H1 (cell line): ENCODE measurements at regions not wholly inside any gene's neighbourhood (a gene's known extent, or its start where the extent isn't known, plus 50 kb on each side); places are given as distances from the start of the nearest gene placed in this dataset.

Experiments used
- CTCF ChIA-PET: fragments of 300-600 bp; sonication (Branson Sonifier 250); formaldehyde crosslinking; loops from one replicate; lab custom pipeline; 2021; ENCODE audit not compliant: partially characterized antibody; lab: Charles Lee
- POLR2A ChIA-PET: fragments of 300-600 bp; sonication (Branson Sonifier 250); formaldehyde crosslinking; loops from one replicate; lab custom pipeline; 2021; ENCODE audit warnings: inconsistent platforms; ENCODE audit not compliant: partially characterized antibody; lab: Charles Lee
- DNase-seq, 2 experiments: peaks; one replicate each; pipeline versions ENCODE4 v3.0.0 to v3.0.0-alpha.2; 2010 to 2022; ENCODE audit warnings: low spot score in 2 of 2, low read depth in 1 of 2, mixed read lengths in 1 of 2
- FAIRE-seq: peaks from 2 replicates; lab custom pipeline; 2011; peaks lifted over from hg19 to GRCh38; lab: Jason Lieb, UNC
- H2AFZ ChIP-seq: 2 replicates; pipeline ENCODE4 v1.8.1; 2012; ENCODE audit warnings: low read length, inconsistent platforms
- H2AK5ac ChIP-seq: 2 replicates; pipeline ENCODE4 v1.6.1; 2013; ENCODE audit warnings: low read depth, low read length
- H2BK120ac ChIP-seq: replicated peaks from 2 replicates; pipeline ENCODE3; 2013; ENCODE audit warnings: low read depth, low read length, inconsistent platforms
- H2BK12ac ChIP-seq: 2 replicates; pipeline ENCODE4 v1.6.1; 2013; ENCODE audit warnings: low read depth, low read length
- H2BK15ac ChIP-seq: 2 replicates; pipeline ENCODE4 v1.6.1; 2013; ENCODE audit warnings: low read length
- H2BK20ac ChIP-seq: 2 replicates; pipeline ENCODE4 v1.6.1; 2013; ENCODE audit warnings: low read length
- H2BK5ac ChIP-seq: 2 replicates; pipeline ENCODE4 v1.6.1; 2013; ENCODE audit warnings: low read depth, low read length
- H3K14ac ChIP-seq: 2 replicates; pipeline ENCODE4 v1.6.1; 2013; ENCODE audit warnings: inconsistent platforms; ENCODE audit not compliant: insufficient read length
- H3K18ac ChIP-seq: 2 replicates; pipeline ENCODE4 v1.6.1; 2013; ENCODE audit warnings: low read length; ENCODE audit errors: extremely low read depth
- H3K23ac ChIP-seq: 2 replicates; pipeline ENCODE4 v1.6.1; 2013; ENCODE audit warnings: inconsistent platforms; ENCODE audit not compliant: insufficient read length
- H3K23me2 ChIP-seq: 2 replicates; pipeline ENCODE4 v1.6.1; 2013; ENCODE audit warnings: low read depth, low read length
- H3K27ac ChIP-seq: 2 replicates; pipeline ENCODE4 v1.6.1; 2011; ENCODE audit warnings: low read depth, low read length, inconsistent platforms
- H3K27me3 ChIP-seq, 4 experiments: replicated peaks in 1 of 4; 1 replicate in 1 of 4; 2 replicates in 3 of 4; pipeline versions ENCODE4 v1.6.1 to v1.8.1; 2011 to 2013; ENCODE audit warnings: low read length in 3 of 4, mild to moderate bottlenecking in 3 of 4, inconsistent platforms in 2 of 4, mixed read lengths in 2 of 4, moderate library complexity in 1 of 4; ENCODE audit not compliant: control insufficient read depth in 3 of 4, insufficient read depth in 3 of 4; ENCODE audit errors: extremely low read depth in 1 of 4
- H3K36me3 ChIP-seq, 4 experiments: 2 replicates each; pipeline versions ENCODE4 v1.6.1 to v1.8.1; 2011 to 2013; ENCODE audit warnings: mild to moderate bottlenecking in 4 of 4, low read length in 3 of 4, moderate library complexity in 2 of 4, control low read depth in 1 of 4, inconsistent platforms in 1 of 4; ENCODE audit not compliant: insufficient read depth in 4 of 4, control insufficient read depth in 2 of 4
- H3K4ac ChIP-seq: replicated peaks from 2 replicates; pipeline ENCODE3; 2013; ENCODE audit warnings: low read length, low read depth, mixed read lengths, inconsistent platforms; ENCODE audit not compliant: insufficient read length
- H3K4me1 ChIP-seq, 4 experiments: replicated peaks in 1 of 4; 1 replicate in 1 of 4; 2 replicates in 3 of 4; pipeline versions ENCODE4 v1.6.1 to v1.8.1; 2011 to 2013; ENCODE audit warnings: low read length in 3 of 4, inconsistent platforms in 2 of 4, mixed read lengths in 1 of 4; ENCODE audit not compliant: insufficient read depth in 4 of 4, control insufficient read depth in 3 of 4
- H3K4me2 ChIP-seq, 2 experiments: 2 replicates each; pipeline versions ENCODE4 v1.6.1 to v1.8.1; 2011 to 2013; ENCODE audit warnings: low read depth in 2 of 2, low read length in 2 of 2, control low read depth in 1 of 2, inconsistent platforms in 1 of 2, mild to moderate bottlenecking in 1 of 2; ENCODE audit not compliant: insufficient read depth in 1 of 2
- H3K4me3 ChIP-seq, 4 experiments: fragments of 200-600, 300-600 bp in 1 of 4; sonication (generic), shearing (Covaris generic), sonication (Bioruptor Twin) in 1 of 4; 2 replicates each; pipeline versions ENCODE4 v1.5.1 to v1.8.1; 2011 to 2016; ENCODE audit warnings: low read length in 4 of 4, low read depth in 3 of 4, control low read depth in 2 of 4, inconsistent platforms in 2 of 4, mild to moderate bottlenecking in 2 of 4, mixed read lengths in 1 of 4, moderate library complexity in 1 of 4; ENCODE audit not compliant: insufficient read depth in 2 of 4; ENCODE audit errors: extremely low read depth in 1 of 4
- H3K56ac ChIP-seq: replicated peaks from 2 replicates; pipeline ENCODE3; 2013; ENCODE audit warnings: low read depth, mild to moderate bottlenecking, mixed read lengths, low read length, inconsistent platforms; ENCODE audit not compliant: insufficient read length
- H3K79me1 ChIP-seq: 2 replicates; pipeline ENCODE4 v1.6.1; 2013; ENCODE audit warnings: low read depth, low read length, control low read depth
- H3K79me2 ChIP-seq, 2 experiments: 2 replicates each; pipeline versions ENCODE4 v1.6.1 to v1.8.1; 2012 to 2013; ENCODE audit warnings: low read length in 2 of 2, mild to moderate bottlenecking in 2 of 2, inconsistent platforms in 1 of 2; ENCODE audit not compliant: insufficient read depth in 2 of 2, control insufficient read depth in 1 of 2
- H3K9ac ChIP-seq, 4 experiments: replicated peaks in 1 of 4; 1 replicate in 1 of 4; 2 replicates in 3 of 4; pipeline versions ENCODE4 v1.6.1 to v1.8.1; 2011 to 2013; ENCODE audit warnings: low read depth in 3 of 4, low read length in 3 of 4, control low read depth in 2 of 4, mild to moderate bottlenecking in 2 of 4, moderate library complexity in 2 of 4, inconsistent platforms in 1 of 4; ENCODE audit errors: extremely low read depth in 1 of 4
- H3K9me3 ChIP-seq, 2 experiments: 2 replicates each; pipeline versions ENCODE4 v1.6.1 to v1.8.1; 2012 to 2013; ENCODE audit warnings: mild to moderate bottlenecking in 2 of 2, moderate library complexity in 2 of 2, control low read depth in 1 of 2, inconsistent platforms in 1 of 2, low read depth in 1 of 2, low read length in 1 of 2, mixed read lengths in 1 of 2; ENCODE audit not compliant: insufficient read depth in 2 of 2
- H4K20me1 ChIP-seq, 2 experiments: replicated peaks in 1 of 2; 2 replicates each; pipeline versions ENCODE3 to v1.8.1; 2011 to 2013; ENCODE audit warnings: inconsistent platforms in 2 of 2, low read length in 2 of 2, mild to moderate bottlenecking in 1 of 2; ENCODE audit not compliant: insufficient read depth in 2 of 2, control insufficient read depth in 1 of 2
- H4K5ac ChIP-seq: 2 replicates; pipeline ENCODE4 v1.6.1; 2013; ENCODE audit warnings: low read length, low read depth, mixed read lengths, inconsistent platforms; ENCODE audit not compliant: insufficient read length
- H4K8ac ChIP-seq: 2 replicates; pipeline ENCODE4 v1.8.0; 2013; ENCODE audit warnings: mild to moderate bottlenecking, moderate library complexity, low read length, inconsistent platforms; ENCODE audit not compliant: insufficient read depth; ENCODE audit errors: extremely low read depth
- H4K91ac ChIP-seq: replicated peaks from 2 replicates; pipeline ENCODE3; 2013; ENCODE audit warnings: low read length, mixed read lengths, inconsistent platforms; ENCODE audit not compliant: insufficient read length
- CEBPB ChIP-seq: IDR thresholded peaks from 2 replicates; pipeline ENCODE4 v1.6.1; 2012; ENCODE audit warnings: low read depth, low read length
- CHD1 ChIP-seq: IDR thresholded peaks from 2 replicates; pipeline ENCODE4 v1.6.1; 2012; ENCODE audit warnings: low read depth, low read length, improper control_type of control experiment
- GTF2F1 ChIP-seq: IDR thresholded peaks from 2 replicates; pipeline ENCODE4 v1.6.1; 2012; ENCODE audit warnings: low read depth, low read length, improper control_type of control experiment, borderline replicate concordance
- HDAC2 ChIP-seq, 2 experiments: fragments of 300-600 bp in 1 of 2; sonication (generic) in 1 of 2; IDR thresholded peaks; 2 replicates each; pipeline ENCODE4 v1.6.1; 2011 to 2012; ENCODE audit warnings: low read depth in 2 of 2, low read length in 2 of 2, mild to moderate bottlenecking in 2 of 2, moderate library complexity in 2 of 2, borderline replicate concordance in 1 of 2, inconsistent platforms in 1 of 2
- HDAC6 ChIP-seq: IDR thresholded peaks from one replicate; pipeline ENCODE4 v1.7.1; 2012; ENCODE audit warnings: low read depth, mild to moderate bottlenecking, inconsistent platforms, low read length, moderate library complexity
- JUND ChIP-seq: IDR thresholded peaks from 2 replicates; pipeline ENCODE4 v1.6.1; 2011; ENCODE audit warnings: mild to moderate bottlenecking, improper control_type of control experiment, low read length
- NRF1 ChIP-seq: IDR thresholded peaks from 2 replicates; pipeline ENCODE4 v1.6.1; 2011; ENCODE audit warnings: mild to moderate bottlenecking, low read depth, low read length, improper control_type of control experiment
- PHF8 ChIP-seq: fragments of 200-600 bp; sonication (generic); conservative IDR thresholded peaks from 2 replicates; pipeline ENCODE4 v1.7.1; 2012; ENCODE audit warnings: low read depth, mild to moderate bottlenecking, inconsistent platforms, low read length, moderate library complexity
- POLR2AphosphoS5 ChIP-seq: IDR thresholded peaks from 2 replicates; pipeline ENCODE4 v1.6.1; 2011; ENCODE audit warnings: low read depth, low read length
- WGBS, 2 experiments: shearing (Covaris generic) in 1 of 2; methylation state at CpG; one replicate each; pipeline versions ENCODE4 v1.1.6 to v1.1.7; 2013 to 2015; ENCODE audit warnings: low lambda C conversion rate in 2 of 2, mixed read lengths in 2 of 2, inconsistent platforms in 1 of 2, low coverage in 1 of 2, missing lambda C conversion rate in 1 of 2; ENCODE audit not compliant: insufficient replicate concordance in 2 of 2, insufficient coverage in 1 of 2, insufficient read length in 1 of 2; ENCODE audit errors: extremely low coverage in 1 of 2, missing lambda C conversion rate in 1 of 2; 5-methylcytosine and 5-hydroxymethylcytosine counted together

DNA sequence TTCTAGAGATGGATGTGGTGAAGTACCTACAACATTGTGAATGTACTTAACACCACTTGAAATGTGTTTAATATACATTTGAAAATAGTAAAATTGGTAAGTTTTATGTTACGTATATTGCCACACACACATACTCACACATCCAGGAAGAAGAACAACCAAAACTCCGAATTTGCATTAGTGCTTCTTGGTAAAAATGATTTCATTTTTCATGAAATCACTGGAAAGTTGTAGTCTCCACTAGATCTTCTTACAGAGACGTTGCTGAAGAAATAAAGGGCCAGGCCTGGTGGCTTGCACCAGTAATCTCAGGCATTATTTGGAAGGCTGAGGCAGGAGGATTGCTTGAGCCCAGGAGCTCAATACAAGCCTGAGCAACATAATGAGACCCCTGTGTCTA is 118.6 kb upstream of the ZNF608 start:
- Histone ChIP-seq H3K9ac (no peak overlapping the region), H3K9me3 (no peaks in the 10 kb centered on the region; a peak in 1 of 4 replicates), H4K20me1 (no peaks in the 10 kb centered on the region), H2AK5ac (no peak overlapping the region), H3K27me3 (no peaks in the 10 kb centered on the region), H3K4ac (no peak overlapping the region), H3K23me2 (no peaks in the 10 kb centered on the region), H3K18ac (no peak overlapping the region), H2BK20ac (no peak overlapping the region), H2BK12ac (no peak overlapping the region), H2BK120ac (no peak overlapping the region), H3K27ac (no peak overlapping the region), H2BK15ac (no peak overlapping the region), H2AFZ (no peak overlapping the region), H3K79me1 (no peaks in the 10 kb centered on the region), H3K56ac (no peak overlapping the region), H4K91ac (no peak overlapping the region), H3K4me3 (no peak overlapping the region), H3K23ac (no peak overlapping the region), H4K8ac (no peak overlapping the region), H3K14ac (no peak overlapping the region), H3K4me1 (peaks cover 0 to 8% (median 4%) of the 10 kb centered on the region in 4 experiments; a peak in 4 of 7 replicates), H3K79me2 (no peaks in the 10 kb centered on the region), H4K5ac (no peak overlapping the region), H3K4me2 (no peak overlapping the region), H2BK5ac (no peak overlapping the region), H3K36me3 (no peaks in the 10 kb centered on the region)
- CTCF ChIA-PET: interaction anchor here (0.7 kb wide), 1 partner anchor 1183 kb away, joined by 3 read pairs; no protein-coding TSS in a partner anchor
- 97% methylated on average over 3 of the region's 3 CpGs; no CpG with 5 or more reads in 1 of the 2 experiments for WGBS, 2 experiments
- TF ChIP-seq NRF1 (no peak), CEBPB (no peak), HDAC2 (IDR thresholded peaks at IDR 0.05; ENCODE audit: borderline replicate concordance in 1 of 2, low read depth in 2 of 2, low read length in 2 of 2) (no peak), GTF2F1 (no peak), PHF8 (no peak), HDAC6 (no peak), POLR2AphosphoS5 (no peak), JUND (no peak), CHD1 (no peak)
- no peak for DNase-seq
- POLR2A ChIA-PET: no interaction called here
- no peak for FAIRE-seq
